GM10266 (cell line): ENCODE measurements at regions not wholly inside any gene's neighbourhood (a gene's known extent, or its start where the extent isn't known, plus 50 kb on each side); places are given as distances from the start of the nearest gene placed in this dataset.

Source experiments
- DNase-seq: peaks from one replicate; pipeline ENCODE4 v3.0.0; 2012; ENCODE audit errors: extremely low spot score
- CTCF ChIP-seq: IDR thresholded peaks from 2 replicates; pipeline ENCODE4 v1.5.1; 2012; ENCODE audit warnings: mild to moderate bottlenecking, low read depth; ENCODE audit not compliant: control insufficient read depth, insufficient read depth; ENCODE audit errors: missing control alignments

GRCh38 chr13:73918691-73919090 is 215.5 kb downstream of the KLF12 start:
- TF ChIP-seq CTCF: no peak
- no peak for DNase-seq

GRCh38 chr13:73913751-73914518 is 220.3 kb downstream of the KLF12 start:
- DNase-seq: no peak
- TF ChIP-seq CTCF: no peak

GRCh38 chr13:73913079-73913740 is 221.0 kb downstream of the KLF12 start:
- DNase-seq: no peak
- TF ChIP-seq CTCF: no peak

- TF ChIP-seq CTCF: no peak
Observed at GRCh38 chr13:73911361-73911760, 222.8 kb downstream of the KLF12 start.

GRCh38 chr13:73910733-73911132 is 223.5 kb downstream of the KLF12 start:
- no peak for DNase-seq
- TF ChIP-seq CTCF: no peak

More at GRCh38 chr13:73911361-73911760, 222.8 kb downstream of the KLF12 start:
- DNase-seq: no peak

GRCh38 chr13:73908809-73909208 is 225.4 kb downstream of the KLF12 start:
- DNase-seq: no peak
- TF ChIP-seq CTCF: no peak

GRCh38 chr13:73904625-73905024 is 229.6 kb downstream of the KLF12 start:
- DNase-seq: no peak
- no peak for TF ChIP-seq CTCF
